NB4 (cell line): ENCODE measurements at regions not wholly inside any gene's neighbourhood (a gene's known extent, or its start where the extent isn't known, plus 50 kb on each side); places are given as distances from the start of the nearest gene placed in this dataset.
A peak's percentile ranks its signal among the peaks of the same experiment; 100 is the strongest.

Experiments used
- DNase-seq: peaks from one replicate; pipeline ENCODE4 v3.0.0; 2010; ENCODE audit warnings: low read depth
- H3K4me3 ChIP-seq: one replicate; pipeline ENCODE4 v1.5.1; 2011; ENCODE audit warnings: mild to moderate bottlenecking, low read depth, low read length, moderate library complexity
- MYC ChIP-seq: IDR thresholded peaks from 2 replicates; pipeline ENCODE4 v1.6.1; 2011; ENCODE audit warnings: low read depth, low read length
- POLR2A ChIP-seq: IDR thresholded peaks from 2 replicates; pipeline ENCODE4 v1.6.1; 2011; ENCODE audit warnings: mild to moderate bottlenecking; ENCODE audit not compliant: insufficient read length; ENCODE audit errors: extremely low read depth
- TF ChIP-seq, protein P1 (sequence below): IDR thresholded peaks from 2 replicates; pipeline ENCODE4 v1.6.1; 2011; ENCODE audit warnings: low read depth, low read length
- TF ChIP-seq, protein P2 (sequence below): IDR thresholded peaks from one replicate; pipeline ENCODE4 v1.5.1; 2012; ENCODE audit warnings: low read depth, low read length

DNA sequence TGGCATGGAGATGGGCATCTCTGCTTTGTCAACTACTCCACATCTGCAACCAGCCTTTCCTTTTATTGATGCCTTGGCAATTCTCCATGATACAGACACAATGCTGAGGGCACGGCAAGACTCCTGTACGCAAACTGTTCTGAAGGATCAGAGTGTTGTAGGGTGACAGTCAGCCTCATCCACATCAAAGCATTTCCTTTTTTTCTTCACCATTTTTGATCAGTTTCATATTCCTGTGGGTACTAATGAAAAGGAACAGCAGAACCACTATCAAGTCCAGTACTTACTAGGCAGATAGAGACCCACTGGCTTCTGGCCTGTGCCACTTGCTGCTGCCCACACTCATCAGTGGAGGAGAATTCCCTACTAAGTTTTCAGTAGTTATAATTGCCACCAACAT is 181.6 kb downstream of the PALM2AKAP2 start:
- no peak overlapping the region for H3K4me3 ChIP-seq
- DNase-seq: no peak
- no peak for TF ChIP-seq MYC
- TF ChIP-seq, protein P1, sequence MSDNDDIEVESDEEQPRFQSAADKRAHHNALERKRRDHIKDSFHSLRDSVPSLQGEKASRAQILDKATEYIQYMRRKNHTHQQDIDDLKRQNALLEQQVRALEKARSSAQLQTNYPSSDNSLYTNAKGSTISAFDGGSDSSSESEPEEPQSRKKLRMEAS: no peak
- no peak for TF ChIP-seq POLR2A
- TF ChIP-seq, protein P2, sequence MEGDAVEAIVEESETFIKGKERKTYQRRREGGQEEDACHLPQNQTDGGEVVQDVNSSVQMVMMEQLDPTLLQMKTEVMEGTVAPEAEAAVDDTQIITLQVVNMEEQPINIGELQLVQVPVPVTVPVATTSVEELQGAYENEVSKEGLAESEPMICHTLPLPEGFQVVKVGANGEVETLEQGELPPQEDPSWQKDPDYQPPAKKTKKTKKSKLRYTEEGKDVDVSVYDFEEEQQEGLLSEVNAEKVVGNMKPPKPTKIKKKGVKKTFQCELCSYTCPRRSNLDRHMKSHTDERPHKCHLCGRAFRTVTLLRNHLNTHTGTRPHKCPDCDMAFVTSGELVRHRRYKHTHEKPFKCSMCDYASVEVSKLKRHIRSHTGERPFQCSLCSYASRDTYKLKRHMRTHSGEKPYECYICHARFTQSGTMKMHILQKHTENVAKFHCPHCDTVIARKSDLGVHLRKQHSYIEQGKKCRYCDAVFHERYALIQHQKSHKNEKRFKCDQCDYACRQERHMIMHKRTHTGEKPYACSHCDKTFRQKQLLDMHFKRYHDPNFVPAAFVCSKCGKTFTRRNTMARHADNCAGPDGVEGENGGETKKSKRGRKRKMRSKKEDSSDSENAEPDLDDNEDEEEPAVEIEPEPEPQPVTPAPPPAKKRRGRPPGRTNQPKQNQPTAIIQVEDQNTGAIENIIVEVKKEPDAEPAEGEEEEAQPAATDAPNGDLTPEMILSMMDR: no peak

DNA sequence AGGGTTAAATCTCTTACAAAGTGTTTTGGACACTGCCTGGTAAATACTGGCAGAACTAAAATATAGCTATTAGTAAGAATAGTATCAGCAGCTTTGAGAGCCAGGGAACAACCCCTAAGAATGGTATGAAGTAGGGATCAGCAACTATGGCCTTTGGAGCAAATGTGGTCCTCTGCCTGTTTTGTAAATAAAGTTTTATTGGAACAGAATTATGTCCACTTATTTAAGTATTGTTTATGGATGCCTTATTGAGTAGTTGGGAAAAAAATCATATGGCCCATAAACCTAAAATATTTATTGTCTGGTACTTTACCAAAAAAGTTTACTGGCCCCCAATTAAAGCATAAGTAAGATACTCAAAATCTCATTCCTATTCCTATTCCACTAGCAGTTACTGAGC is 182.2 kb downstream of the PALM2AKAP2 start:
- TF ChIP-seq, protein P2: no peak
- TF ChIP-seq, protein P1: no peak
- TF ChIP-seq POLR2A (no peak), MYC (no peak)
- H3K4me3 ChIP-seq: no peak overlapping the region
- DNase-seq: no peak

DNA sequence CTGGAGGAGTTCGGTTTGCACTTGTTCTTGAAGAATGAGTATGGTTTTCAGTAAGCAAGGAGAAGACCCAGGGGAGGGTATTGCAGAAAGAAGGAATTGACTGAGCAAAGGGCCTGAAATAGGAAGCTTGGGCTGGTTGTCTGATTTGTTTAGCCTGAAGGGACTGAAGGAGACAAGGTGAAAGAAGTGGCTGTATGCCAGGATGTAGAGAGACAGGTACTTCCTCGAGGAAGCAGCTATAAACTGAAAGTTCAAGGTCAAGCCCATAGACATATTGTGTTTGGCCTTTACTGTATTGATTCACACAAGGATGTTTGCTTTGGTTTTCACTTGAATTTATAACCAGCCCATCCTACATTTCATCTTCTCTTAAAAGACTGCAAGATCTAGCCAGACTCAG is 183.1 kb downstream of the PALM2AKAP2 start:
- TF ChIP-seq, protein P2: no peak
- TF ChIP-seq, protein P1: no peak
- TF ChIP-seq MYC (no peak), POLR2A (no peak)
- no peak overlapping the region for H3K4me3 ChIP-seq
- no peak for DNase-seq

DNA sequence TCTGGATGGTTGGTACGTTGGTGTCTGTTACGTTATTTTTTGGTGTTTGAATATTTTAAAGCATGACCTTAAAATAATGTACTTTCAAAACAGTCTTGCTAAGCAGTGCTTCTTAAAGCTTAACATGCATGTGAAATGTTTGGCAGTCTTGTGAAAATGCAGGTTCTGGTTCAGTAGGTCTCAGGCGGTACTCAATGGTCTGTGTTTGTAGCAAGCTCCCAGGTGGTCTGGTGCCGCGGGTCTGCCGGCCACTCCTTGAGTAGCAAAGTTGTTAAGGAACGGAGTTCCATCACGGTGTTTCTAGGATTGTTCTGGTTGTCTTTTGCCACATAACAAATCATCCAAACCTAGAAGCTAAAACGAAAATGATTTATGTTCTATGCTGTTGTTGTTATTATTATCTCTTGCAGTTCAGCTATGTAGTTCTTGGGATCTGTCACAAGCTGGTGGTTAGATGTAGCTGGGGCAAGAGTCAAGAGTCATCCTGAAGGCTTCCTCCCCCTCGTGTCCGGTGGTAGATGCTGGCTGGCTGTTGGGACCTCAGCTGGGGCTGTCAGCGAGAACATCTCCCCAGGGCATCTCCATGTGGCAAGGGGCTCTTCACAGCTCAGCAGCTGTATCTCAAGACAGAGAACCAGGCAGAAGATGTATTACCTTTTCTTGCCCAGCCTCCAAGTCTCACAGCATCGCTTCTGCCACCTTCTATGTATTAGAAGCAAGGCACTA is 186.8 kb downstream of the PALM2AKAP2 start:
- DNase-seq: peak; percentile 65
- TF ChIP-seq, protein P2: no peak
- TF ChIP-seq MYC (0 out of 2 replicates have a peak, but pooled peaks have one; percentile 28), POLR2A (no peak)
- TF ChIP-seq, protein P1: 0 out of 2 replicates have a peak, but pooled peaks have one; percentile 41
- H3K4me3 ChIP-seq: no peak overlapping the region

DNA sequence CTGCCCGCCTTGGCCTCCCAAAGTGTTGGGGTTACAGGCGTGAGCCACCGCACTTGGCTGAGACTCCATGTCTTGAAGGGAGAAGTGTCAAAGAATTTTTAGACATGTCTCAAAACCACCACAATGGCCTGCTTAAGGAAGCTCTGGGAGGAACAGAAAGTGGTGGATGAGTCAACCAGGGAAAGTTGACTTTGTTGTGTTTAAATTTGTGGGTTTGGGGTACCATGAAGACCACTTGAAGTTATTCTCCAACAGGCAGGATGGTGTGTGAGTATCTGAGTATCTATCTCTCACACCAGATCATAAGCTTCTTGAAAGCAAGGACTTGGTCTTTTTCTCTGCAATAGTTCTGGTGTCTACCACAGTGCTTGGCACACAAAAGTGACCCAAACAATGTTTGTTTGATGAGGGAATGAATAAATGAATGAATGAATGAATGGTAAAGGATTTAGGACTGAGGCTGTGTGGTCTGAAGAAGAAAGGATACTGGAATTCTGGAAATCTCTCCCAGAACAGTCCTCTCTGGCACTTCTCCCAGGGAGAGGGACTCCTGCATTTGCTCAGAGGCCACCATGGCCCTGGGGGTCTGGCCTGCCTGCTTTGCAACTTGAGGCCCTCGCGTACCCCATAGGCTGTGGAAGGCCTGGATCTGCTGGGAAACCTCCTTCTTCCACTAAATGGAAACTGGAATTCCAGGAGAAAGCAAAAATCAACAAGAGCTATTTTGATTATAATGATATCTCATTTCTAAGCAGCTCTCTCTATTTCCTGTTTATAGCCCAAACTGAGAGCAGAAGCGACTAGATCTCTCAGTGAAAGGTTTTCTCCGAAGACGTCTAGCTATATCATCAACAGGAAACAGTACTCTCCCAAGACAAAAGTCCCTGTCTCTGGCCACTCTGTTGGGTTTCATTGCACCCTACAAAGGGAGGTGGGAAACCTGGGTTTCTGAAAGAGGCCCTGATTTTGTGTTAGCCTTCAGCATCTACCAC is 187.9 kb downstream of the PALM2AKAP2 start:
- H3K4me3 ChIP-seq: no peak overlapping the region
- DNase-seq: peak; percentile 17
- TF ChIP-seq, protein P2: no peak
- no peak for TF ChIP-seq POLR2A
- TF ChIP-seq, protein P1: no peak
- TF ChIP-seq MYC: no peak
